DND-41 (cell line): ENCODE measurements at regions not wholly inside any gene's neighbourhood (a gene's known extent, or its start where the extent isn't known, plus 50 kb on each side); places are given as distances from the start of the nearest gene placed in this dataset.

ENCODE experiments used
- CTCF ChIP-seq: IDR thresholded peaks from 2 replicates; pipeline ENCODE4 v1.5.1; 2012; ENCODE audit warnings: borderline replicate concordance, low read length, moderate library complexity, mild to moderate bottlenecking; ENCODE audit not compliant: poor library complexity, severe bottlenecking; ENCODE audit errors: extremely low read depth
- EZH2 ChIP-seq: IDR thresholded peaks from 3 replicates; pipeline ENCODE4 v1.6.1; 2012; ENCODE audit warnings: borderline replicate concordance, low read depth, mild to moderate bottlenecking, moderate library complexity, low read length, inconsistent platforms; ENCODE audit not compliant: severe bottlenecking

GRCh38 chr10:91691981-91692380 is 59.1 kb upstream of the PPP1R3C start:
- TF ChIP-seq CTCF (no peak), EZH2 (no peak)
